ENCODE measurements at regions not wholly inside any gene's neighbourhood (a gene's known extent, or its start where the extent isn't known, plus 50 kb on each side); places are given as distances from the start of the nearest gene placed in this dataset.

DNA sequence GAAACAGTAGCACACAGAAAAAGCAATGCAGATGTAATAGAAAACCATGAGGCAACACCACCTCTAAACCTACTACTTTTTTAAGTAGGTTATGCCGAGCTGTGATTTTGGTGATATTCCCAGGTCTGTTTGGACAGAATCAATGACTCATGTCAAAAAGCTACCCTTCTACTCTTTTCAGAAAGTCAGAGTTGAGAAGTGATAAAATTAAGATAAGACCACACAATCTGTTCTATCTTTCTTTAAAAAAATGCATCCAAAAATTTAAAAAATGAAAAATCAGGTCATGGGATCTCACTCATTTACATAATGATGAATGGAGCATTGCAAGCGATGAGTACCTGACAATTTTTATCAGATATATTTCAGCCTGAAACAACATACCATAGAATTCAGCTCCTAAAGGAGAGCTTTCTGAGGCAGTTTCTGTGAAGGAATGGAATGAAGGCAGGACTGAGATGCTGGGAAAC lies 826.3 kb downstream of the BCL11A start:
- Mint-ChIP-seq H3K36me3 (ENCODE audit: low read depth) (no peaks in the 10 kb centered on the region), H3K4me3 (no peak overlapping the region), H3K4me1 (ENCODE audit: low read depth) (no peaks in the 10 kb centered on the region), H3K27me3 (no peaks in the 10 kb centered on the region), H3K9me3 (no peaks in the 10 kb centered on the region), H3K27ac (no peak overlapping the region)
- Histone ChIP-seq H3K36me3 (ENCODE audit: insufficient read depth, low read length) (no peaks in the 10 kb centered on the region), H3K27me3 (ENCODE audit: control insufficient read depth in 1 of 2, insufficient read depth in 2 of 2, low read length in 2 of 2) (no peaks in the 10 kb centered on the region), H3K27ac (ENCODE audit: low read depth in 1 of 2, low read length in 2 of 2) (no peak overlapping the region), H3K4me3 (ENCODE audit: low read length) (no peak overlapping the region), H3K9me3 (ENCODE audit: control insufficient read depth in 1 of 2, insufficient read depth in 1 of 2, low read length in 2 of 2) (no peaks in the 10 kb centered on the region), H3K4me1 (ENCODE audit: insufficient read depth, low read length) (no peaks in the 10 kb centered on the region)
- intact Hi-C loops (cut with DNase I, micrococcal nuclease): no loop called here
- ChIA-PET POLR2A (no interaction called here), CTCF (interaction anchor here (0.5 kb wide), 1 partner anchor 61 kb away, joined by 4 read pairs; no protein-coding TSS in a partner anchor)
- TF ChIP-seq, protein P1, sequence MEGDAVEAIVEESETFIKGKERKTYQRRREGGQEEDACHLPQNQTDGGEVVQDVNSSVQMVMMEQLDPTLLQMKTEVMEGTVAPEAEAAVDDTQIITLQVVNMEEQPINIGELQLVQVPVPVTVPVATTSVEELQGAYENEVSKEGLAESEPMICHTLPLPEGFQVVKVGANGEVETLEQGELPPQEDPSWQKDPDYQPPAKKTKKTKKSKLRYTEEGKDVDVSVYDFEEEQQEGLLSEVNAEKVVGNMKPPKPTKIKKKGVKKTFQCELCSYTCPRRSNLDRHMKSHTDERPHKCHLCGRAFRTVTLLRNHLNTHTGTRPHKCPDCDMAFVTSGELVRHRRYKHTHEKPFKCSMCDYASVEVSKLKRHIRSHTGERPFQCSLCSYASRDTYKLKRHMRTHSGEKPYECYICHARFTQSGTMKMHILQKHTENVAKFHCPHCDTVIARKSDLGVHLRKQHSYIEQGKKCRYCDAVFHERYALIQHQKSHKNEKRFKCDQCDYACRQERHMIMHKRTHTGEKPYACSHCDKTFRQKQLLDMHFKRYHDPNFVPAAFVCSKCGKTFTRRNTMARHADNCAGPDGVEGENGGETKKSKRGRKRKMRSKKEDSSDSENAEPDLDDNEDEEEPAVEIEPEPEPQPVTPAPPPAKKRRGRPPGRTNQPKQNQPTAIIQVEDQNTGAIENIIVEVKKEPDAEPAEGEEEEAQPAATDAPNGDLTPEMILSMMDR (IDR thresholded peaks at IDR 0.05): no peak
- no peak for DNase-seq
- no peak for ATAC-seq (ENCODE audit: poor library complexity)

DNA sequence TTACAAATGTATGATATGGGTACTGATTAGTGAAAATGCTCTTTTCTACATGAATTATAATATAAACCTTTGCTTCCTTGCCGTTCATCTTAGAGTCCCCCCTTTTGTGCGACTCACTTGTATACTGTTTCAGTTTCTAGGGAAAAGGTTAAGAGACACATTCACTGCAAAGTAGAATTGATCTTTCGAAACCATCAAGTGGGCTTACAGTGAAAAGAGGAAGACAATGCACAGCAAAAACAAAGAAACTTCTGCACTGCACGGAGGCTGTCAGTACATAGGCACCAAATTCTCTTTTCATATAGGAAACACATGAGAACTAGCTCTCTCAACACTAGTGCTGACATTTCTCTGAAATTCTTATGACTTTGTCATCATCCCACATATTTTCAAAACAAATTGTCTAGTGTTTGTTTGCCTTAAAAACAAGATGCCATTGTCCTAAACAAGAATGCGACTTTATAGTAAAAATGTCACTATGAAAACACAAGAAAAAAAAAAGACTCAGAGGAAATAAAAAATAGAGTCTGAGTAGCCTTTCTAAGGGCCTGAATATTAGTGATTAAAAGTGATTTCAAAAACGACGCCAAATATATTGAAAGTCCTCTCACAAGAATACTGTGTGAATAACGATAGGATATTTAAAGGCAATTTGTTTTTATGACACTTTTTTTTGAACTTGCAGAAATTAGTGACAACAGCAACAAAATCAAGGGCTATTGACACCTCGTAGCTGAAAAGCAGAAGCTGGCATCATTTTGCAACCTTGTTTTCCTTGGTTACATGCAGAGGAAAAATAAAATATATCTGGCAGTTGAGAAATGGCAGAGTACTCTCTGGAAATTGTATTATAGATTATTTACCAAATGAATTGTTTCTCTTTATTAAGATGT lies 827.0 kb downstream of the BCL11A start:
- POLR2A ChIA-PET: no interaction called here
- intact Hi-C loops (cut with DNase I, micrococcal nuclease): no loop called here
- ATAC-seq (ENCODE audit: poor library complexity): no peak
- Histone ChIP-seq H3K27ac (ENCODE audit: low read depth in 1 of 2, low read length in 2 of 2) (no peak overlapping the region), H3K4me1 (ENCODE audit: insufficient read depth, low read length) (no peaks in the 10 kb centered on the region), H3K27me3 (ENCODE audit: control insufficient read depth in 1 of 2, insufficient read depth in 2 of 2, low read length in 2 of 2) (no peaks in the 10 kb centered on the region), H3K9me3 (ENCODE audit: control insufficient read depth in 1 of 2, insufficient read depth in 1 of 2, low read length in 2 of 2) (no peaks in the 10 kb centered on the region), H3K4me3 (ENCODE audit: low read length) (no peak overlapping the region), H3K36me3 (ENCODE audit: insufficient read depth, low read length) (no peaks in the 10 kb centered on the region)
- TF ChIP-seq, protein P1 (IDR thresholded peaks at IDR 0.05): no peak
- Mint-ChIP-seq H3K4me3 (no peak overlapping the region), H3K36me3 (ENCODE audit: low read depth) (no peaks in the 10 kb centered on the region), H3K9me3 (no peaks in the 10 kb centered on the region), H3K27me3 (no peaks in the 10 kb centered on the region), H3K4me1 (ENCODE audit: low read depth) (no peaks in the 10 kb centered on the region), H3K27ac (no peak overlapping the region)
- CTCF ChIA-PET: no interaction called here
- peak in 1 of 14 experiments; percentile 2 for DNase-seq

DNA sequence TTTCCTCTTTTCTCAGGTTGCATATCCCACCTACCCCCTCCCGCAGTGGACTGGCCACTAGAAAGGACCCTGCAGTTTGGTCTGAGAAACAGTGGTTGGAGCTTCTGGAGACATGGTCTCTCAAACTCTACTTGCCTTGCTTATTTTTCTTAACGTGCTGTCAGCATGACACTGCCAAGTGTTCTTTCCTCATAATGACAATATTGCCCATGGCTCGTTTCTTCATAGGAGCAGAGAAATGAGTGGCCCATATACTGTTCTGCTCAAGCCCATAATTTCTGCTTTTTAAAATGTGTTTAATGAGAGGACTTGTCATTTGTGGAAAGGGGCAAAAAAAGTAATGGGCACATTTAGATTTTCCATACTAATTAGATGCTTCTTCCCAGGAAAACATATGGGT lies 828.7 kb downstream of the BCL11A start:
- H3K27ac ChIP-seq (ENCODE audit: low read depth in 1 of 2, low read length in 2 of 2): no peak overlapping the region
- ChIA-PET CTCF (no interaction called here), POLR2A (no interaction called here)
- intact Hi-C loops (cut with DNase I, micrococcal nuclease): no loop called here
- no peak overlapping the region for H3K27ac Mint-ChIP-seq
- TF ChIP-seq, protein P1 (IDR thresholded peaks at IDR 0.05): no peak
- H3K4me1 ChIP-seq (ENCODE audit: insufficient read depth, low read length): no peaks in the 10 kb centered on the region
- H3K4me3 Mint-ChIP-seq: no peak overlapping the region
- no peaks in the 10 kb centered on the region for H3K9me3 ChIP-seq (ENCODE audit: control insufficient read depth in 1 of 2, insufficient read depth in 1 of 2, low read length in 2 of 2)
- H3K4me1 Mint-ChIP-seq (ENCODE audit: low read depth): no peaks in the 10 kb centered on the region
- DNase-seq (no peak), ATAC-seq (ENCODE audit: poor library complexity) (no peak)
- no peaks in the 10 kb centered on the region for H3K9me3 Mint-ChIP-seq
- H3K27me3 Mint-ChIP-seq: no peaks in the 10 kb centered on the region
- no peaks in the 10 kb centered on the region for H3K36me3 Mint-ChIP-seq (ENCODE audit: low read depth)
- H3K4me3 ChIP-seq (ENCODE audit: low read length): no peak overlapping the region
- H3K36me3 ChIP-seq (ENCODE audit: insufficient read depth, low read length): no peaks in the 10 kb centered on the region
- H3K27me3 ChIP-seq (ENCODE audit: control insufficient read depth in 1 of 2, insufficient read depth in 2 of 2, low read length in 2 of 2): no peaks in the 10 kb centered on the region

All from CD4-positive, alpha-beta T cell (primary cell).